Fibroblast of mammary gland (primary cell): ENCODE measurements at regions not wholly inside any gene's neighbourhood (a gene's known extent, or its start where the extent isn't known, plus 50 kb on each side); places are given as distances from the start of the nearest gene placed in this dataset.
A peak's percentile ranks its signal among the peaks of the same experiment; 100 is the strongest.

ENCODE experiments used
- DNase-seq: peaks from one replicate; pipeline ENCODE4 v3.0.0-alpha.2; 2010; ENCODE audit warnings: low read depth
- H3K4me3 ChIP-seq: 2 replicates; pipeline ENCODE4 v1.5.1; 2011; ENCODE audit warnings: low read depth, mild to moderate bottlenecking, low read length, moderate library complexity; ENCODE audit not compliant: control insufficient read depth
- CTCF ChIP-seq: conservative IDR thresholded peaks from 2 replicates; pipeline ENCODE4 v1.5.1; 2011; ENCODE audit warnings: low read depth, low read length, inconsistent platforms; ENCODE audit not compliant: control insufficient read depth, insufficient read depth

DNA sequence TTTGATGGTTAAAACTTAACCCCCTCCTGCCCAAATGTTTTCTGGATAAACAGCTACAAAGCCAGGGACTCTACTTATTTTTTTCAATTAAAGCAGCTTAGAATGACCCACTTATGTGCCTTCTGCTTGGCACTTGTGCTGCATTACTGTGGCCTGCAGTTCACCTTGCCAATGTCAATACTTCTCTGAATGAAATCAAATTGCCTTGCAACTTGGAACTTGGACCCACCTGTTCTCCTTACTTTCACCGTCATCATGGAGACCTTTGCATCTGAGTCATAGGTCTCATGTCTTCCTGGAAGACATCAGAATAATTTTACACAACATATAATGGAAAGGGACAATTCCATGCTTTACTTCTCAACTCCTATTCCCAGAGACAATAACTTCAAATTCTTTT, 92.1 kb upstream of the FHL2 start:
- TF ChIP-seq CTCF = no peak
- no peak for DNase-seq
- H3K4me3 ChIP-seq = no peak overlapping the region

DNA sequence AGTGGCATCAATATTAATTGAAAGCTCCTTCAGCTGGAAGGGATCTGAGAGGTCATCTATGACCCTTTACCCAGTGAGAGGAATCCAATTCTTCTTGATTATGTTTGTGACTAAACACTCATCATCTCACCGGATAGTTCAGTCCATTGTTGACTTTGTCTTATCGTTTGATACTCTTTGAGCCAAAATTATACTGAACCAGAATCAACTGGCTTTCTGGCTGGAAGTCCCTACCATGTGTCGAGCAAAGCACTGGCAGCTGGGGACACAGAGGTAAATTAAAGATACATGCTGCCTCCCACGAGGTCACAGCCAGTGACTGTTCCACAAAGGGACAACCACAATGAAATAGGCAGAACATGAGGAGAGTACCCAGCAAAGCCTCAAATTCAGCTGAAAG, 91.4 kb upstream of the FHL2 start:
- DNase-seq = peak; percentile 20
- no peak overlapping the region for H3K4me3 ChIP-seq
- no peak for TF ChIP-seq CTCF

DNA sequence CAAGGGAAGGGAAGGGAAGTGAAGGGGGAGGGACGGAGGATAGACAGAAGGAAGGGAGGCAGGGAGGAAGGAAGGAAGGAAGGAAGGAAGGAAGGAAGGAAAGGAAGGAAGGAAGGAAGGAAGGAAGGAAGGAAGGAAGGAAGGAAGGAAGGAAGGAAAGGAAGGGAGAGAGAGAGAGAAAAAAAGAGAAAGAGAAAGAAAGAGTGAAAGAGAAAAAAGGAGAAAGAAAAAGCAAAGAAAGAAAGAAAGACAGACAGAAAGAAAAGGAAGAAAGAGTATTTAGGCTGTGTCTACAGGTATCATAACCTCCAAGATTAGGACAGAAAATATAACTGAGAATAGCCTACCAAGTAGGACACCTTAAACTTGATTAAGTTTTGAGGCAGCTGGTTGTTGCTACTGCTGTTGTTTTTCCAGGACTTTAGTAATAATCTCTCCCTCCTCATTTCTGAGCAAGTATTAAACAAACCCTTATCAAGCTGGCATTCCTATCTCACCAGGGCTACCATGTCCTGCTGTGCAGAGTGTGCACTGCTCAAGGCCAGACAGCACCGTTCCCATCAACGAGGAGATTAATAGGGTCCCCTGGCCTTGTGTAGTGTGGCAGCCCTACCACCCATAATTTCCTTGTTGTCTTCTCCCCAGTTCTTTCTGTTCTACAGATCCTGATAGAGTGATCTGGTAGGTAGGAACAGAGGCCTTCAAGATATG, 90.5 kb upstream of the FHL2 start:
- DNase-seq = no peak
- no peak for TF ChIP-seq CTCF
- H3K4me3 ChIP-seq = no peak overlapping the region

- H3K4me3 ChIP-seq = no peak overlapping the region
- no peak for TF ChIP-seq CTCF
- no peak for DNase-seq
These were observed 89.4 kb upstream of the FHL2 start for GRCh38 chr2:105488285-105488684.

DNA sequence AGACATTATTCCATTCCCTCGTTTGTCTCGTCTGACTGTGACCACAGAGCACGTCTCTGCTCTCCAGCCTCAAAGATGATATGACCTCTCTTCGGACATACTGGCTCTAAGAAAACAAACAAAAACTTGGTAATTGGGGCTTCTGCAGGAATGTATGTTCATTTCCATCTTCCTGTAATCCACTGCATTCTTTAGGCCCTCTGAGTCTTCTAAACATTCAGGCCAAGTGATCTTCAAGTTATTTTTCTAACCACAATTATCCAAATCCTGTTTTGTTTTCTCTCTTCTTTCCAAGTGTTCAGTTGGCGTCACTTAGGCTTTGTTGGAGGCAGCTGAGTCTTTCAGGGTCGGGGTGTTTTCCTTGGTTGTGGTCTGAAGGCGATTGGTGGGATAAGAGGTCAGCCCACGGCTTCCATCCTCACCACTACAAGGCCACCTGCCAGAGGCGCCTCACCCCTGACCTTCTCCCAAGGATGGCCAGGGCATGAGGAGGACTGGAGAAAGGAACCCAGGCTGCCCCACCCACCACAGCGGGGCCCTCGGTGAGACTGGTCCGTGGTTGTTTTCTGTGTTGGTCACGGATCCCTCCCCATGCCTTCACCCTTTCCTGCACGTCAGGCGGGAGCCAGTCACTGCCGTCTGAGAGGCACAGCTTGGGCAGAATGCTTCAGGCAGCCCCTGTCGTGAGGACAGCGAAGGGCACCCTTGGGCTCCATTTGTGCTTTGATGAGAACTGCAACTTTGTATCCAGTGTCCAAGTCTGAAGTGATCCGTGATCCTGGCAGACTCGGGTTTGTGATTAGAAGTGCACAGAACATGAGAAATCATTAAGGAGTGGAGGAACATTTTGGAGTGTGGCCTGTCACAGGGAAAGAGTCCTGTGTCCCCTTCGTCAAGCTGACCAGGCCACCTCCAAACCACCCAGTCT, 88.6 kb upstream of the FHL2 start:
- TF ChIP-seq CTCF = no peak
- DNase-seq = peak; percentile 91
- no peak overlapping the region for H3K4me3 ChIP-seq

DNA sequence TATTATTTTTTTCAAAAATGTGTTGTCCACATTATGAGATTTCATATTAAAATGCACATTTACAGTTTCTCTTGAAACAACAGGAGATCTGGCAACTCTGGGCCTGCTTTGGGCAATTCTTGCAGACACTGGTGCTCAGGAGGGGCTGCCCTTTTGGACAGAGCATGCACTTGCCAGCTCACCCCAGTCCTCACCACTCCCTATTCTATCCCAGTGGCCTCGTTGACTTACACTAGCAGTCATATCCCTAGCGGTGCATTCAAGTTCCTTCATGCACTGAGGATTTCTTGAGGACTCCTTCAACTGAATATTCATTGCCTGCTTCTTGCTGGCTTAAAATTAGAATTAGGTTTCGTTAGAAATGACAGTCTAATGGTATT, 87.9 kb upstream of the FHL2 start:
- no peak overlapping the region for H3K4me3 ChIP-seq
- no peak for TF ChIP-seq CTCF

More for the DNA sequence above, 87.9 kb upstream of the FHL2 start:
- no peak for DNase-seq
